NAMALWA (cell line): ENCODE measurements at regions not wholly inside any gene's neighbourhood (a gene's known extent, or its start where the extent isn't known, plus 50 kb on each side); places are given as distances from the start of the nearest gene placed in this dataset.
"Not testable (repeated sequence)": the region's sequence is repeated elsewhere in the genome, so short reads cannot be mapped to it uniquely, and the experiment has no call there.

ENCODE experiments used
- DNase-seq: peaks from one replicate; pipeline ENCODE4 v3.0.0-alpha.2; 2015; ENCODE audit warnings: low spot score

- DNase-seq, result no peak
Observed at GRCh38 chr12:73017981-73018380, 745.8 kb downstream of the TRHDE start.

GRCh38 chr12:73053893-73054292 is 781.7 kb downstream of the TRHDE start:
- no peak for DNase-seq

- DNase-seq, result no peak
Observed at GRCh38 chr12:73057428-73057827, 785.3 kb downstream of the TRHDE start.

- no peak for DNase-seq
Observed at GRCh38 chr12:73065913-73066312, 793.7 kb downstream of the TRHDE start.

- DNase-seq, result no peak
Observed at GRCh38 chr12:73067616-73068015, 795.4 kb downstream of the TRHDE start.

- no peak for DNase-seq
Observed at GRCh38 chr12:73072214-73072613, 800.0 kb downstream of the TRHDE start.

- DNase-seq, result no peak
Observed at GRCh38 chr12:73076760-73077159, 804.6 kb downstream of the TRHDE start.

GRCh38 chr12:73083736-73084135 is 811.6 kb downstream of the TRHDE start:
- DNase-seq, result no peak

- no peak for DNase-seq
Observed at GRCh38 chr12:73106296-73106695, 834.1 kb downstream of the TRHDE start.

- no peak for DNase-seq
Observed at GRCh38 chr12:73106896-73107295, 834.7 kb downstream of the TRHDE start.

GRCh38 chr12:73110816-73111215 is 838.6 kb downstream of the TRHDE start:
- no peak for DNase-seq

GRCh38 chr12:73112035-73112816 is 840.1 kb downstream of the TRHDE start:
- no peak for DNase-seq

- DNase-seq, result no peak
Observed at GRCh38 chr12:73124480-73124879, 852.3 kb downstream of the TRHDE start.

GRCh38 chr12:73125148-73125547 is 853.0 kb downstream of the TRHDE start:
- no peak for DNase-seq

- no peak for DNase-seq
Observed at GRCh38 chr12:73136386-73136785, 864.2 kb downstream of the TRHDE start.

GRCh38 chr12:73139642-73140041 is 867.5 kb downstream of the TRHDE start:
- DNase-seq, result not testable (repeated sequence)

GRCh38 chr12:73158341-73158740 is 886.2 kb downstream of the TRHDE start:
- no peak for DNase-seq

GRCh38 chr12:73159954-73160353 is 887.8 kb downstream of the TRHDE start:
- DNase-seq, result no peak

GRCh38 chr12:73161970-73162369 is 889.8 kb downstream of the TRHDE start:
- no peak for DNase-seq

- no peak for DNase-seq
Observed at GRCh38 chr12:73180734-73181133, 908.6 kb downstream of the TRHDE start.

- DNase-seq, result no peak
Observed at GRCh38 chr12:73181244-73181643, 909.1 kb downstream of the TRHDE start.

GRCh38 chr12:73185403-73185802 is 913.2 kb downstream of the TRHDE start:
- no peak for DNase-seq

GRCh38 chr12:73186272-73186671 is 914.1 kb downstream of the TRHDE start:
- DNase-seq, result no peak

GRCh38 chr12:73187765-73188164 is 915.6 kb downstream of the TRHDE start:
- no peak for DNase-seq
